HG03175 (cell line): ENCODE measurements at regions not wholly inside any gene's neighbourhood (a gene's known extent, or its start where the extent isn't known, plus 50 kb on each side); places are given as distances from the start of the nearest gene placed in this dataset.

Experiments used
- ATAC-seq: cut with Tn5 transposase; IDR thresholded peaks from one replicate; pipeline ENCODE4 v1.9.1; 2021; ENCODE audit warnings: mild to moderate bottlenecking, moderate library complexity; ENCODE audit not compliant: unreplicated experiment

DNA sequence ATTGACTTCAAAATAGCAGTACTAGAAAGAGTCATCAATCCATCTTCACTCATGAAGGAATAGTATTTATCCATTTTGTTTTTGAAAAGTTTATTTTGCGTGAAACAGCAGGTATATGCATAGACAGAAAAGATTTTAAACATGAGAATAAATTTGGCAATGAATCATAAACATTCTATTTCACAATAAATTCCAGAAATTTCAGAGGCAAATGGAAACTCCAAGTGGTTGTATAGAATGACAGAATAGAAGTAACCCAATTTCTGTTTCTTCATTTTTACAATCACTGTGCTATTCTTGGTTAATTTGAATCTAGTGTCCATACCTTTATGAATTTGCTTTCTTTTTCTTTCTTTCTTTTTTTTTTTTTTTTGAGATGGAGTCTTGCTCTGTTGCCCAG is 173.0 kb upstream of the ECI2 start:
- ATAC-seq: no peak

DNA sequence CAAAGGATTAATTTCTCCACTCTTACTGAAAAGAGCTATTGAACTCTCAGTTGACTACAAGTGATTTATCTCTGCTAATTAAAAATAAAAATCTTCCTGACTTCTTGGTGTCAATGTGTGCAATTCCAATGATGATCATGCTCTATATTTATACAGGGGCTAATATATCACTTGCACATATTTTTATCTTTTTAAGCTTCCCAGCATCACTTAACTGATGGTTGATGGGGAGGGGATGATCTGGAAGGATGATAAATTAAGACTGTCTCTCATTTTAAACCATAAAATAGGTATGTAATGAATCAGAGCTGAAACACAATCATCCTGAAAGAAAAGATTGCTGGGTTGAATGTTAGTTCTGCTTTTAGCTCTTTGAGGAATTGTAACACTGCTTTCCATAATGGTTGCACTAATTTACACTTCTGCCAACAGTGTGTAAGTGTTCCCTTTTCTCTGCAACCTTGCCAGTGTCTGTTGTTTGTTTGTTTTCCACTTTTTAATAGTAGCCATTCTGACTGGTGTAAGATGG is 169.6 kb upstream of the ECI2 start:
- ATAC-seq: no peak

DNA sequence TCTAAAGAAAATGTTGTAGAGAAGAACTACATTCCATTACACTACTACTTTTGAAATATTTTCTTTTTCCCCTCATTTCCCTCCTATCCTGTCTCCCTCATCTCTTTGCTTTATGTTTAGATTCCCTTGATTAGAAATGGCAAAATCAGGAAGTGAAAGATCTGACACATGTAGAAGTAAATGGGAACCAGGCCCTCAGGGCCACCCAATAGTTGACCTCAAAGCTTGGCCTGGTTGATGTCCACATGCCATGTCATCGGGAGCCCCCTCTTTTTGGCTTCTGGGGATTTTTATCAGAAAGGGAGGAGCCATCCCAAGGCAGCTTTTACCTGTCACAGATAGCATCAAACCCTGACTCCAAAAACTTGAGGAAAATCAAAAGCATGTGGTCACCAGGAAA is 168.3 kb upstream of the ECI2 start:
- ATAC-seq: no peak

DNA sequence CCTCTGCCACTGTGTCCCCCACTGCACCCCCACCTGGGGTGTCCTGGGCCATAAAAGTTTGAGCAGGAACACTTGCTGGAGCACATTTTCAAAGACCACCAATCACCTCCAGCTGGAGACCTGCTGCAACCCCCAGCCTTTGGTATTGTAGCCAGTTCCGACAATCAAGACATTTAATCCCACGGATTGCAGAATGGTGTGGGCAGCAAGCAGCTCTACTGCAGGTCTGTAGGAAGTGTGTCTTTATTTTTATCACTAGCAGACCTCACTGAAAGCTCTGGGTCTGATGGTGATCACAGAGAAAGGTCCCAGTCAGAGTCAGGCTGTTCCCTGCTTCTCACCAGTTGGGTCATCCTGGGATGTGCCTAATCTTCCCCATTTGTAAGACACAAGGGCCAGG is 167.1 kb upstream of the ECI2 start:
- no peak for ATAC-seq

DNA sequence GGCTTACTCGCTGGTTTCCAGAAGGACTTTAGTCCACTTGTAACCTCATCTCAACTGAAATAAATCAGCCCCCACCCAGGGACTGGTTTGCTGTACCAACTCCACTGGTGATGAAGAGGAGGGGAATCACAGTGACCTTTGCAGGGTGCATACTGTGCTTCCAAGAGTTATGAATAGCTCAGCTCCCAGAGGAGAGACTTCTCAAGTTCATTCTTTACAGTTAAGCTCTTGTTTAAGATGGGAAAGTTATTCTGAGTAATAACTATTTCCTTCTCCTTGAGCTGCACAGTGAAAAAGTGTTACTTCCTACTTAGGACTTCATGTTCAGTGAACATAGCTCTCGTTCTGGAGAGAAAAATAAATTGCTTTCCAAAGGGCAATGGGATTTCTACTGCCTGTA is 166.5 kb upstream of the ECI2 start:
- ATAC-seq: no peak

DNA sequence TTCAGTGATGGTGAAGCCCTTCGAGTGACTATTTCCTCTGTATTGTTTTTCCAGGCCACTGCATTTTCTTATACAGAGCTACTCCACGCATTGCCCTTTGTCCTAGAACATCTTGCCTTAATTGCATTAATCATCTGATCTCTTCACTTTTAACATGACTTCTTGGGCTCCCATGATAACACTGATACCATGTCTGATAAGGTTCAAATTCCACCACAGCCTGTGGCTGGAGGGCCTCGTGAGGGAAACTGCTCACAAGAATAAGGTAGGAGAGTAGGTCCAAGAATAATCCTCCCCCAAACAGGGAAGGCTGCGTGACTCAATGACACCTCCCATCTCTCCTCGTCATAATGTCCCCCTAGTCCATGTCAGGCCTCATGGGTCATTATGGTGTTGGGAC is 165.5 kb upstream of the ECI2 start:
- no peak for ATAC-seq

DNA sequence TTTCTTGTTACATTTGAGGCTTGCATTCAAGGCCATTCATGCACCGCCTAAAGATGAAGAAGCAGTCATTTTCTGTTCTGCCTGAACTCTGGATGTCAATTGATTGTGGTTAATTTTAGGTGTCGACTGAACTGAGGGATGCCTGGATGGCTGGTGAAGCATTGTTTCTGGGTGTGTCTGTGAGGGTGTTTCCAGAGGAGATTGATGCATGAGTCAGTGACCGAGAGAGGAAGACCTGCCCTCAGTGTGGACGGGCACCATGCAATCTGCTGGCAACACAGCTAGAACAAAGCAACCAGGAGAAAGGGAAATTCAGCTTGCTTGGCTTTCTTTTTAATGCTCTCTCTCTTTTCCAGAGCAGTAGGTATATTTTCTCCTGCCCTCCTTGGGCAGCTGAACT is 164.1 kb upstream of the ECI2 start:
- no peak for ATAC-seq

DNA sequence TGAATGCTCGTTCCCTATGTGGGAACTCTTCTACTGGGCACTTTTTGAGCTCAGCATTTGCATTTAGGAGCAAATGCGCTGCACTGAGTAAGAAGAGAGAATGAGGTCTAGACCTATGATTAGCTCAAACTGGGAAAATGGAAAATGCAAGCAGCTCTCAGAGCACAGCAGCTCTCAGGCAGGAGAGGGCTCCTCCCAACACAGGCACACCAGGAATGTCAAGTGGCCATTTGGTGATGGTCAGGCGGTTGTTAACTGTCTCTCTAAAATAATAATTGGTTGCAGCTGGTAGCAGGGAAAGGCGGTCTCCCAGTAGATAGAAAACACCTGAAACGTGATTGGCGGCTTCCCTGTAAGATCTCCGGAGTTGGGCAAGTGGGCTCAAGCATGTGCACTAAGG is 162.0 kb upstream of the ECI2 start:
- ATAC-seq: no peak

DNA sequence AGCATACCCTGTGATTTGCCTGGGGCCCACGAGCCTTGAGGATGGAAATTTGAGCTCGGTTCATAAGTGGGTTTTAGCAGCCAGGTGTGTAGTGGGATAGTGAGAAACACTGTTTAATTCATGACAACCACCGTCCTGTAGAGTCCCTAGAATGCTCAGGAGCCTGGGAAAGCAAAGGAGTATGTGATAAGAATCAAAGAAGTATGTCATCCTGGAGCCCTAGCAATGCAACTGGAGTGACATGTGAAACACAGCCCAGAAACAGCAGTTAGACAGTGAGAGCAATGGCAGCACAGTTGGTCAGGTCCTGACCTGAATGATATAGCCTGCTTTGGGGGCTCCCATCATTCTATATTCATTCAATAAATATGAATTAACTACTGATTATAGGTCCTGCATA is 161.2 kb upstream of the ECI2 start:
- ATAC-seq: no peak

DNA sequence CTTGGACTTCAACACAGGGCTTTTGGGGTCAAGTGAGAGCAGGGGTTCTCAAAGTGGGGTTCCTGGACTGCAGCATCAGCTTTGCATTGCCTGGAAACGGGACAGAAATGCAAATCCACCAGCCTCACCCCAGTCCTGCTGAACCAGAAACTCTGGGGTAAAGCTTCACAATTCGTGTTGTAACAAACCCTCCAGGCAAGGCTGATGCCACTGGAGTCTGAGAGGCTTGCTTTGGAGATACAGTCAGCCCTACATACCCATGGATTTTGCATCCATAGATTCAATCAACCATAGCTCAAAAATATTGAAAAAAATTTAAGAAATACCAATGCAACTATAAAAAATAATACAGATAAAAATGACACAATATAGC is 160.4 kb upstream of the ECI2 start:
- ATAC-seq: no peak

DNA sequence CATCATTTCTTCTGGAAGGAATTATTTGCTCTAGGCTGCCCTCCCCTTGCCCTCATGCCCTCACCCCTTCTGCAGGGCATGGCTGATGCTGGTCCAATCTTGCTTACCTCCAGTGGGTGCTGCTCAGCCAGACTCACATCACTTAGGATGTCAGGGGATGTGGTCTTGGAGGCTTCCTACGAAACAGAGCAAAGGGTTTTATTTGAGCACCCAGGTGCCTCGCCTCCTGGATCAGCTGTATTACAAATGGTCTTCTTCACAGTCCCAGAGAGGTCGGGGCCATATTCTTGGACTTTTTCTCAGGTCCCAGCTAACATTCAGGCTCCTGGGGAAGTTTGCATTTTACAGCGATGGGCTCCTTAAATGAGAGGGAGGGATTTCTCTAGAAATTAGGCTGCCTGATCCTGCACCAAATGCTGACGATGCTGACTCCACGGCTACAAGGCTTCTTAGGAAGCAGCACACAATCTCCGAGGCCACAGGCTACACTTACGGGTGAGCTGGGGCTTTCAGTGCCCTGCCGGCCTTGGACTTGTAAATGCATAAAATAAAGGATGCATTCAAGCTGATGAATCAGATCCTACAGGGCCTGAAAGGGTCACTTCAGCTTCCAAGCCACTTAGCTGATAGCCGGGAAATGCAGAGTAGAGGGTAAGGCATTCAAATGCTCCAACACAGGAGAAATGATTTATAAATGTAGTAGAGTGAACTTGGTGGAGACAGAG is 159.8 kb upstream of the ECI2 start:
- no peak for ATAC-seq

DNA sequence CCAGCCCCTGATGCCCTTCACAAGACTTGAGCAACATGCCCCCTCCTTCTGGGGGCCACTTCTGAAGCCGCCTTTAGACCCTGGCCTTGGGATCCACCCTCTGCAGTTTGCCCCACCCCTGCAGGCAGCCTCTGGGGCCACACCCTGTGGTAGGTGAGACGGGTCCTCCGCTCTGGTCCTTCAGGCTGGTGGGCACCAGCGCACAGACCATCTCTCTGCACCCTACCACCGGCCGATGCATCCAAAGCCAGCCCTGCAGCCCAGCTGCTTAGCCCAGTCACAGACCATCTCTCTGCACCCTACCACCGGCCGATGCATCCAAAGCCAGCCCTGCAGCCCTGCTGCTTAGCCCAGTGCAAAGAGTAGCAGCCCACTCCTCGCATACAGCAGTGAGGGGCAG is 159.3 kb upstream of the ECI2 start:
- no peak for ATAC-seq

DNA sequence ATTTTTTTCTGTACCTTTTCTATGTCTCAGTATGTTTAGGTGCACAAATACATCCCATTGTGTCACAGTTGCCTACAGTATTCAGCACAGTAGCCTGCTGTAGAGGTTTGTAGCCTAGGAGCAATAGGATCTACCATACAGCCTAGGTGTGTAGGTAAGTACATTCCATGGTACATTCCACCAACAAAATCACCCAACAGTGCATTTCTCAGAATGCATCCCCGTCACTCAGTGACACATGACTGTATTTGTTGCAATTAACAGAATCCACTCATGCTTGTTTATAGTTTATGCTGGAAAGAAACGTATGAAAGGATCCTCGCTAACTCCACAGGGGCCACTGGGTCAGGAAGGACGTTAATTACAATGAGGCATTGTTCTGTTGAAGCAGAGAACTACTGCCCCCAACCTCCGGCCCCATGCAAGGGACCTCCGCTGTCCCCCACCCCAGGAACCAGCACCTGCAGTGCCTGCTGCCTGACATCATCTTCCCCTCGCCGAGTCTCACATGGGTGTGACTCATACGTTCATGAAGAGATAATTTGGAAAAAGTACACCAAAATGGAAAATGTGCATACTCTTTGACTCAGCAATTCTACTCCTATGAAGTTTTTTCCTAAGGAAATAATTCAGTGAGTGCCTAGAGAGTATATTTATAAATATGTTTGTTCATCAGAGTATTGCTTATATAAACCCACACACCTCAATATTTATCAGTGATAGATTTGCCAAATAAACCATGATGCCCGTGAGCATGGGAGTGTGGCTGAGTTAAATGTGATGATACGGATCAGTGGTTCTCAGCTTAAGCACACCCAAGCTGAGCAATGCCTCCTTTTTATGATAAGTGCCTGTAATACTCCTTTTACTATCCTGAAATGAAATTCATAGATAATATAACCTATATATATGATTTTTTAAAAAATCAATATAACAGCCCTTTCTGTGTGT is 156.4 kb upstream of the ECI2 start:
- no peak for ATAC-seq

DNA sequence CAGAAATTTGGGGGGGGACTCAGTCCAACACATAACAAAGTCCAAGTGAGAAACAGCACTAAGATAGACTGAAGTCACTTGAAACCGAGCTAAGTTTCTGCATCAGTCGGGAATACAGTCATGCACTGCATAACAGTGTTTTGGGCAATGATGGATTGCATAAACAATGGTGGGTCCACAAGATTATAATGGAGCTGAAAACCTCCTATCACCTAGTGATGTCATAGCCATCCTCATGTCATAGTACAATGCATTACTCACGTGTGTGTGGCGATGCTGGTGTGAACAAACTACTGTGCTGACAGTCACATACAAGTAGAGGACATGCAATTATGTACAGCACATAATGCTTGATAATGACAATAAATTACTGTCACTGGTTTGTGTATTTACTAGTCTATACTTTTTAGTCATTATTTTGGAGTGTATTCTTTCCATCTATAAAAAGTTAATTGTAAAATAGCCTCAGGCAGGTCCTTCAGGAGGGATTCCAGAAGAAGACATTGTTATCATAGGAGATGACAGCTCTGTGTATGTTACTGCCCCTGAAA is 154.5 kb upstream of the ECI2 start:
- no peak for ATAC-seq

DNA sequence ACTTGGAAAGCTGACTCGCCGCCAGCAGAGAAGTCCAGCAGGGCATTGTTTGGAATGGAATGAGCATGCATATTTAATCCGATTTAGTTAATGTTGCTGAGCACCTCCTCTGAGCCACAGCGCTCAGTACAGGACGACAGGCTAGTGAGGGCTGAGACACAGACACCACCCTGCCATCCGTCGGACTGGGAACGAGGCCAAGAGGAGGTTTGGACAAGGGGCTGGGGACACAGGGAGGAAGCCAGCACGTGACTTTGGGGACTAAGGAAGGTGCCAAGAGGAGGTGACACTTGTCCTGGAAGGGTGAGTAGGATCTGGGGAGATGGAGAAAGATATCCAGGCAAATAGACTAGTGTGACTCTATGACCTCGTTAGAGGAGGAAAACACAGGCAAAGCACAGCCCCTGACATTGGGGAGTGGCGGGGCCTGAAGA is 152.5 kb upstream of the ECI2 start:
- no peak for ATAC-seq

DNA sequence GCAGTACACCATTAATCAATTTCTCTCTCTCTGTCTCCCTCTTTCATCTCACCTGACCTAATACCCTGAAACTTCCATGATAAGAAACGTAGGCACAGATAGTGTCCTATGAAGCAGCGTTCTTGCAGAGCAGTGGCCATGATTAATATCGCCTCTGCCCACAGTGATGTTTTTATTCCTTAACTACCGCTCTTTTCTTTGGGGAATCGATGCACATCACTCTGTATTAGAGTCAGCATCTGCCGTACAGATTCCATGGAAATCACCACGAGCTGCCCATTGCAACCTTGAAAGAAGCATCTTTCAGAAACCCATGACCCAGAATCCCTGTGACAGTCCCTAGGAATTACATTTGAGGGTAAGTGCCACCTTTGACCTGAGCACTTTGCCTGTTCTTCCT is 152.0 kb upstream of the ECI2 start:
- ATAC-seq: no peak

DNA sequence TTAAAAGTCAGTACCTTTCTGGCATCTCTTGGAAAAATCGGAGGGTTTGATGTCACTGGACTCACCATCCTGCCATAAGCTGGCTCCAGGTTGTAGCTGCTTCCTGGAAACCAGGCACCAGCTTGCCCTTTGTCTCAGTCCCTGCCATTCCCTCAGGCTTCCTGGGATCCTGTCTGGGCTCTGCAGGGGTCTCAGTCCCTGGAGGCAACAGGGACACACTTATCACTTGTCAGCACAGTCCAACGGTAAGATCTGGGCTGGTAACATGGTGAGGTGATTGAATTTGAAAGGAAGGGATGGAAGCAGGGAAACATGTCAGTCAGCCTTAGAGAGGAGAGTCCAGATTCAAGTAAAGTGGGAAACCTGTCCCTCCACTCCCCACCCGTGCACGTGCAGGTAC is 147.6 kb upstream of the ECI2 start:
- no peak for ATAC-seq

DNA sequence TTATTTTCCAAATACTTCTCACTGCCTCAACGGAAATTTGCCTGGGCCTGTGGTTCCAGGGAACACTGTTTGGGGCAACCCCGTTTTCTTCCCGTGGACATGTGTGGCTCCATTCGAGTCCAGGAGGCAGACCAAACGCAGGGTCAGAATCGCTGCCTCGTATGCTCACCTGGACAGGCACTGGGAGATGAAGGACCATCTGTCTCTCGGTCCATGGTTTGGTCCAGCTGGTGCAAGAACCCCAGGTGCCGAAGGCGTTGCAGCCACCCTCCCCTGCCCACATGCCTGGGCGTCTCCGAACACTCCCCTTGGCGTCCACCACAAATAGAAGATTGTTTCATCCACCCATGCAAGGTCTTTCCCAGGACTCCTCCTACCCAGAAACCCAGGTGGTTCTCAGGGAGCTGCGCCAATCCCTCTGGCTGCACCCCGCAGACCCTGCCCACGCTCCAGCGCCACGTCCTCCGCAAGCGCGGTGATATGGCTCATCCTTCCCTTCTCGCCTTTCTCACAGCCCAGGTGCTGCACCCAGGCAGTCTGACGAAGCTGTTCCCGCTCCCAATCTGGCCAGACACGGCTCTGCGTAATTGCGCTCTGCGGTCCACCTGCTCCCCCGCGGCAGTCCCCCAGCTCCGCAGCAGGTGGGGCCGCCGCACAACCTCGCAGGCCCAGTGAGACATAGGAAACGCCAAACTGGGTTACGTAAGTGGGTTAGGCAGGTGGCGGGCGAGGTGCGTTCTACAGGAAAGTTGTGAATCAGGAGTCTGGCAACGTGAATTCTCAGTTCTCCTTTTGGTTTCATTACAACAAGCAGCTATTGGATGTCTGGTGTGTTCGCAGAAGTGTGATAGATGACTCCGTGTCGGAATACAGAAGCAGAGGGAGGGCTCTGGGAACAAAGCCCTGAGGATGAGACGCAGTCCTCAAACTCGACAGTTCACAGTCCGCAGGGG is 146.2 kb upstream of the ECI2 start:
- ATAC-seq: peak; percentile 92

DNA sequence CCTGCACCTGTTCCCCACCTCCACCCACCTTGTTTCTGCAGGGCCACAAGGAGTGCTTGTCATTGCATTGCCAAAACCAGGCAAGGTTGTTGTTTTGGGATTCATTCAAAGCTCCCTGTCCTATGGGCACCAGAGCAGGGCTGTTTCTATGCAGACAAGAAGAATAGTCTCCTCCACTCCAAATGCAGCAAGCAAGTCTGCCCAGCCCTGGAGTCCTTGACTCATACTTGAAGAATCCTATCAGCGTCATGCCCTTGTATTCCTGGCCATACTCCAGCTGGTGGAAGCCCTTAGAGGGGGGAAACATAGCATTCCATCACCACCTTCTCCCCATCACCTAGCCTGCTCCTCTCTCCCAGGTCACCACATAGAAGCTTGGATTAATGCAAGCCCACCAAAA is 145.3 kb upstream of the ECI2 start:
- no peak for ATAC-seq

DNA sequence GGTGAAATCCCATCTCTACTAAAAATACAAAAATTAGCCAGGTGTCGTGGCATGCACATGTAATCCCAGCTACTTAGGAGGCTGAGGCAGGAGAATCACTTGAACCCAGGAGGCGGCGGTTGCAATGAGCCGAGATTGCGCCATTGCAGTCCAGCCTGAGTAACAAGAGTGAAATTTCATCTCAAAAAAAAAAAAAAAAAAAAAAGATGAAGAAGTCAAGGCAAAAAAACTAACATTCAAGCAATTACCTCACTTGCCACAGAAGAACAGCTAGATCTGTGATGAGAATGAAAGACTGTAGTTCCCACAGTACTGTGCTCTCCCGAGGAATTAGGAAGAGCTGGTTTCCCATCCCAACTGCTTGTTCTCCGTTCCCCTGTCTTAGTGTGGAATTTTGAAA is 144.7 kb upstream of the ECI2 start:
- no peak for ATAC-seq
